HEK293 (cell line): ENCODE measurements at regions not wholly inside any gene's neighbourhood (a gene's known extent, or its start where the extent isn't known, plus 50 kb on each side); places are given as distances from the start of the nearest gene placed in this dataset.

Experiments used
- CTCF ChIA-PET: fragments of 350-600 bp; formaldehyde crosslinking; extraction: SDS; loops from one replicate; lab custom pipeline; 2021; ENCODE audit warnings: antibody characterized with exemption; lab: Yijun Ruan, JAX
- POLR2A ChIA-PET: fragments of 300-600 bp; formaldehyde crosslinking; extraction: SDS; loops from one replicate; lab custom pipeline; 2020; ENCODE audit warnings: antibody characterized with exemption, inconsistent platforms; lab: Yijun Ruan, JAX
- H3K27ac ChIP-seq: fragments of 200-500 bp; sonication (Bioruptor generic); 2 replicates; pipeline ENCODE4 v1.5.1; 2014; ENCODE audit warnings: low read depth, low read length, control low read depth, inconsistent platforms; ENCODE audit errors: extremely low read depth
- H3K36me3 ChIP-seq, 2 experiments: fragments of 200-500 bp in 1 of 2; sonication (Bioruptor generic) in 1 of 2; 1 replicate in 1 of 2; 2 replicates in 1 of 2; pipeline ENCODE4 v1.5.1; 2014 to 2017; ENCODE audit warnings: inconsistent platforms in 2 of 2, low read length in 2 of 2; ENCODE audit not compliant: control insufficient read depth in 2 of 2, insufficient read depth in 1 of 2
- H3K4me1 ChIP-seq: fragments of 200-500 bp; sonication (Bioruptor generic); 2 replicates; pipeline ENCODE4 v1.5.1; 2014; ENCODE audit warnings: mild to moderate bottlenecking, low read length, inconsistent platforms; ENCODE audit not compliant: control insufficient read depth, insufficient read depth
- H3K4me3 ChIP-seq: 2 replicates; pipeline ENCODE4 v1.5.1; 2011; ENCODE audit warnings: low read depth, mild to moderate bottlenecking, control low read depth, low read length, moderate library complexity
- H3K9me3 ChIP-seq: fragments of 200-500 bp; sonication (Bioruptor generic); 2 replicates; pipeline ENCODE4 v1.5.1; 2014; ENCODE audit warnings: low read depth, low read length, inconsistent platforms; ENCODE audit not compliant: control insufficient read depth, insufficient read depth
- ELK4 ChIP-seq: IDR thresholded peaks from 2 replicates; pipeline ENCODE4 v1.6.1; 2011; ENCODE audit warnings: mild to moderate bottlenecking, low read depth, low read length, borderline replicate concordance
- GLI2 ChIP-seq: fragments of 450-650 bp; formaldehyde crosslinking; IDR thresholded peaks from 2 replicates; pipeline ENCODE4; 2017; ENCODE audit warnings: missing biosample characterization, missing genetic modification characterization, low read depth, borderline replicate concordance
- HIC1 ChIP-seq: fragments of 450-650 bp; formaldehyde crosslinking; IDR thresholded peaks from 2 replicates; pipeline ENCODE4 v1.5.1; 2016; ENCODE audit warnings: missing biosample characterization, missing genetic modification characterization
- SP2 ChIP-seq: fragments of 450-650 bp; formaldehyde crosslinking; IDR thresholded peaks from 2 replicates; pipeline ENCODE4 v1.5.1; 2016; ENCODE audit warnings: missing biosample characterization, missing genetic modification characterization
- SP7 ChIP-seq: fragments of 450-650 bp; formaldehyde crosslinking; IDR thresholded peaks from 2 replicates; pipeline ENCODE4 v1.5.1; 2016; ENCODE audit warnings: missing biosample characterization, missing genetic modification characterization
- ZBTB48 ChIP-seq: fragments of 450-650 bp; formaldehyde crosslinking; IDR thresholded peaks from 2 replicates; pipeline ENCODE4 v1.5.1; 2016; ENCODE audit warnings: missing biosample characterization, missing genetic modification characterization
- ZBTB7A ChIP-seq: fragments of 450-650 bp; formaldehyde crosslinking; IDR thresholded peaks from 2 replicates; pipeline ENCODE4 v1.5.1; 2016; ENCODE audit warnings: low read depth, missing biosample characterization, missing genetic modification characterization
- ZNF10 ChIP-seq: fragments of 450-650 bp; formaldehyde crosslinking; IDR thresholded peaks from 2 replicates; pipeline ENCODE4 v1.5.1; 2017; ENCODE audit warnings: missing biosample characterization, missing genetic modification characterization
- ZNF146 ChIP-seq: fragments of 450-650 bp; formaldehyde crosslinking; IDR thresholded peaks from 2 replicates; pipeline ENCODE4 v1.5.1; 2016; ENCODE audit warnings: missing biosample characterization, missing genetic modification characterization
- ZNF223 ChIP-seq: fragments of 450-650 bp; formaldehyde crosslinking; IDR thresholded peaks from 2 replicates; pipeline ENCODE4 v1.5.1; 2016; ENCODE audit warnings: missing biosample characterization, missing genetic modification characterization
- ZNF354C ChIP-seq: fragments of 450-650 bp; formaldehyde crosslinking; IDR thresholded peaks from 2 replicates; pipeline ENCODE4 v1.5.1; 2016; ENCODE audit warnings: missing biosample characterization, missing genetic modification characterization, low read depth, borderline replicate concordance
- ZNF510 ChIP-seq: fragments of 450-650 bp; formaldehyde crosslinking; IDR thresholded peaks from 2 replicates; pipeline ENCODE4 v1.5.1; 2018; ENCODE audit warnings: mild to moderate bottlenecking, missing genetic modification characterization, missing biosample characterization; ENCODE audit not compliant: insufficient replicate concordance
- ZNF558 ChIP-seq: fragments of 450-650 bp; formaldehyde crosslinking; IDR thresholded peaks from 2 replicates; pipeline ENCODE4 v1.5.1; 2016; ENCODE audit warnings: missing biosample characterization, missing genetic modification characterization
- ZNF571 ChIP-seq: fragments of 450-650 bp; formaldehyde crosslinking; IDR thresholded peaks from 2 replicates; pipeline ENCODE4 v1.5.0; 2017; ENCODE audit warnings: missing biosample characterization, missing genetic modification characterization
- ZNF623 ChIP-seq: fragments of 450-650 bp; formaldehyde crosslinking; IDR thresholded peaks from 2 replicates; pipeline ENCODE4 v1.5.1; 2016; ENCODE audit warnings: missing biosample characterization, missing genetic modification characterization
- ZNF701 ChIP-seq: fragments of 450-650 bp; formaldehyde crosslinking; IDR thresholded peaks from 2 replicates; pipeline ENCODE4 v1.5.1; 2016; ENCODE audit warnings: missing biosample characterization, missing genetic modification characterization
- ZNF777 ChIP-seq: fragments of 450-650 bp; formaldehyde crosslinking; IDR thresholded peaks from 2 replicates; pipeline ENCODE4 v1.5.1; 2017; ENCODE audit warnings: missing biosample characterization, missing genetic modification characterization, borderline replicate concordance
- ZNF837 ChIP-seq: fragments of 450-650 bp; formaldehyde crosslinking; IDR thresholded peaks from 2 replicates; pipeline ENCODE4 v1.5.1; 2016; ENCODE audit warnings: missing biosample characterization, missing genetic modification characterization
- TF ChIP-seq, protein P1 (sequence below): sonication (generic); formaldehyde crosslinking; IDR thresholded peaks from 2 replicates; pipeline ENCODE4 v1.8.1; 2022; ENCODE audit warnings: mild to moderate bottlenecking, moderate library complexity, missing genetic modification reagents
- TF ChIP-seq, protein P2 (sequence below): fragments of 450-650 bp; formaldehyde crosslinking; IDR thresholded peaks from 2 replicates; pipeline ENCODE4 v1.5.1; 2016; ENCODE audit warnings: missing biosample characterization, missing genetic modification characterization
- TF ChIP-seq, protein P3 (sequence below): fragments of 450-650 bp; formaldehyde crosslinking; IDR thresholded peaks from 2 replicates; pipeline ENCODE4 v1.5.1; 2016; ENCODE audit warnings: missing biosample characterization, missing genetic modification characterization
- TF ChIP-seq, protein P4 (sequence below): fragments of 450-650 bp; formaldehyde crosslinking; IDR thresholded peaks from 2 replicates; pipeline ENCODE4 v1.5.0; 2017; ENCODE audit warnings: missing biosample characterization, missing genetic modification characterization, borderline replicate concordance

DNA sequence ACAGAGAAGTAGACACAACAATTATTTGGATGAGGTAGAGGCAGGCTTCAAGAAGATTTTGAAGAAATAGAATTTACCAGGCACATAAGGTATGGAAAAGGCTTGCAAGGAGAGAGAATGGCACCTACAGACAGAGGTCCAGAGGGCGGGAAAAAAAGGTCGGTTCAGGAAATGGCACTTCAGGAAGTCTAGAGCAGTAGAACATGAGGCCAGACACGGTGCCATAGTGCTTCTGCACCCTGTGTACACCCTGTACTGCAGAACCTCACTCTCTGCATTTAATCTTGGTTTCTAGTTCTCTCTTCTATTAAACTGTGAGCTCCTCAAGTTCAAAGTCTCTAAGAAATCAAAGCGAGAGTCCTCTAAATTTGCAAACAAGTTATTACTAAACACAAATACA, 113.4 kb upstream of the C2CD4B start:
- no peak overlapping the region for H3K27ac ChIP-seq

GRCh38 chr15:62279041-62279440, 114.0 kb upstream of the C2CD4B start:
- no peaks in the 10 kb centered on the region for H3K9me3 ChIP-seq
- TF ChIP-seq ZNF10 (tag by site-specific recombination) (no peak), ZNF571 (tag by site-specific recombination) (no peak), SP7 (no peak), ZNF777 (no peak), ZNF701 (no peak), ZNF354C (tag by site-specific recombination) (no peak), ZNF146 (tag by site-specific recombination) (no peak), ZBTB7A (tag by site-specific recombination) (no peak), HIC1 (tag by site-specific recombination) (no peak)
- TF ChIP-seq, protein P1, sequence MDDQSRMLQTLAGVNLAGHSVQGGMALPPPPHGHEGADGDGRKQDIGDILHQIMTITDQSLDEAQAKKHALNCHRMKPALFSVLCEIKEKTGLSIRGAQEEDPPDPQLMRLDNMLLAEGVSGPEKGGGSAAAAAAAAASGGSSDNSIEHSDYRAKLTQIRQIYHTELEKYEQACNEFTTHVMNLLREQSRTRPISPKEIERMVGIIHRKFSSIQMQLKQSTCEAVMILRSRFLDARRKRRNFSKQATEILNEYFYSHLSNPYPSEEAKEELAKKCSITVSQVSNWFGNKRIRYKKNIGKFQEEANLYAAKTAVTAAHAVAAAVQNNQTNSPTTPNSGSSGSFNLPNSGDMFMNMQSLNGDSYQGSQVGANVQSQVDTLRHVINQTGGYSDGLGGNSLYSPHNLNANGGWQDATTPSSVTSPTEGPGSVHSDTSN (CRISPR knock-in tag): no peak
- TF ChIP-seq, protein P2, sequence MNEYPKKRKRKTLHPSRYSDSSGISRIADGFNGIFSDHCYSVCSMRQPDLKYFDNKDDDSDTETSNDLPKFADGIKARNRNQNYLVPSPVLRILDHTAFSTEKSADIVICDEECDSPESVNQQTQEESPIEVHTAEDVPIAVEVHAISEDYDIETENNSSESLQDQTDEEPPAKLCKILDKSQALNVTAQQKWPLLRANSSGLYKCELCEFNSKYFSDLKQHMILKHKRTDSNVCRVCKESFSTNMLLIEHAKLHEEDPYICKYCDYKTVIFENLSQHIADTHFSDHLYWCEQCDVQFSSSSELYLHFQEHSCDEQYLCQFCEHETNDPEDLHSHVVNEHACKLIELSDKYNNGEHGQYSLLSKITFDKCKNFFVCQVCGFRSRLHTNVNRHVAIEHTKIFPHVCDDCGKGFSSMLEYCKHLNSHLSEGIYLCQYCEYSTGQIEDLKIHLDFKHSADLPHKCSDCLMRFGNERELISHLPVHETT (tag by site-specific recombination): no peak
- POLR2A ChIA-PET: no interaction called here
- no peaks in the 10 kb centered on the region for H3K4me1 ChIP-seq
- no peak overlapping the region for H3K4me3 ChIP-seq
- CTCF ChIA-PET: interaction anchor here (0.6 to 2.4 kb wide), 2 partner anchors 8 to 28 kb away, joined by 4 to 6 read pairs; no protein-coding TSS in a partner anchor
- no peak overlapping the region for H3K27ac ChIP-seq
- no peaks in the 10 kb centered on the region for H3K36me3 ChIP-seq

More for the DNA sequence above, 113.4 kb upstream of the C2CD4B start:
- no peaks in the 10 kb centered on the region for H3K9me3 ChIP-seq
- no peaks in the 10 kb centered on the region for H3K36me3 ChIP-seq
- H3K4me3 ChIP-seq: no peak overlapping the region
- TF ChIP-seq ZNF623 (tag by site-specific recombination) (no peak), ZNF510 (tag by site-specific recombination) (no peak), ZNF223 (tag by site-specific recombination) (no peak), SP2 (no peak), GLI2 (tag by site-specific recombination) (no peak), ZNF558 (tag by site-specific recombination) (no peak), ELK4 (no peak), ZNF837 (tag by site-specific recombination) (no peak), ZBTB48 (tag by site-specific recombination) (no peak)
- TF ChIP-seq, protein P3, sequence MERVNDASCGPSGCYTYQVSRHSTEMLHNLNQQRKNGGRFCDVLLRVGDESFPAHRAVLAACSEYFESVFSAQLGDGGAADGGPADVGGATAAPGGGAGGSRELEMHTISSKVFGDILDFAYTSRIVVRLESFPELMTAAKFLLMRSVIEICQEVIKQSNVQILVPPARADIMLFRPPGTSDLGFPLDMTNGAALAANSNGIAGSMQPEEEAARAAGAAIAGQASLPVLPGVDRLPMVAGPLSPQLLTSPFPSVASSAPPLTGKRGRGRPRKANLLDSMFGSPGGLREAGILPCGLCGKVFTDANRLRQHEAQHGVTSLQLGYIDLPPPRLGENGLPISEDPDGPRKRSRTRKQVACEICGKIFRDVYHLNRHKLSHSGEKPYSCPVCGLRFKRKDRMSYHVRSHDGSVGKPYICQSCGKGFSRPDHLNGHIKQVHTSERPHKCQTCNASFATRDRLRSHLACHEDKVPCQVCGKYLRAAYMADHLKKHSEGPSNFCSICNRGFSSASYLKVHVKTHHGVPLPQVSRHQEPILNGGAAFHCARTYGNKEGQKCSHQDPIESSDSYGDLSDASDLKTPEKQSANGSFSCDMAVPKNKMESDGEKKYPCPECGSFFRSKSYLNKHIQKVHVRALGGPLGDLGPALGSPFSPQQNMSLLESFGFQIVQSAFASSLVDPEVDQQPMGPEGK: no peak
- TF ChIP-seq, protein P4, sequence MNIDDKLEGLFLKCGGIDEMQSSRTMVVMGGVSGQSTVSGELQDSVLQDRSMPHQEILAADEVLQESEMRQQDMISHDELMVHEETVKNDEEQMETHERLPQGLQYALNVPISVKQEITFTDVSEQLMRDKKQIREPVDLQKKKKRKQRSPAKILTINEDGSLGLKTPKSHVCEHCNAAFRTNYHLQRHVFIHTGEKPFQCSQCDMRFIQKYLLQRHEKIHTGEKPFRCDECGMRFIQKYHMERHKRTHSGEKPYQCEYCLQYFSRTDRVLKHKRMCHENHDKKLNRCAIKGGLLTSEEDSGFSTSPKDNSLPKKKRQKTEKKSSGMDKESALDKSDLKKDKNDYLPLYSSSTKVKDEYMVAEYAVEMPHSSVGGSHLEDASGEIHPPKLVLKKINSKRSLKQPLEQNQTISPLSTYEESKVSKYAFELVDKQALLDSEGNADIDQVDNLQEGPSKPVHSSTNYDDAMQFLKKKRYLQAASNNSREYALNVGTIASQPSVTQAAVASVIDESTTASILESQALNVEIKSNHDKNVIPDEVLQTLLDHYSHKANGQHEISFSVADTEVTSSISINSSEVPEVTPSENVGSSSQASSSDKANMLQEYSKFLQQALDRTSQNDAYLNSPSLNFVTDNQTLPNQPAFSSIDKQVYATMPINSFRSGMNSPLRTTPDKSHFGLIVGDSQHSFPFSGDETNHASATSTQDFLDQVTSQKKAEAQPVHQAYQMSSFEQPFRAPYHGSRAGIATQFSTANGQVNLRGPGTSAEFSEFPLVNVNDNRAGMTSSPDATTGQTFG (tag by site-specific recombination): no peak
- H3K4me1 ChIP-seq: no peaks in the 10 kb centered on the region
- POLR2A ChIA-PET: no interaction called here
- CTCF ChIA-PET: interaction anchor here (2.4 kb wide), 1 partner anchor 28 kb away, joined by 6 read pairs; no protein-coding TSS in a partner anchor
